ENCODE measurements at regions not wholly inside any gene's neighbourhood (a gene's known extent, or its start where the extent isn't known, plus 50 kb on each side); places are given as distances from the start of the nearest gene placed in this dataset.

DNA sequence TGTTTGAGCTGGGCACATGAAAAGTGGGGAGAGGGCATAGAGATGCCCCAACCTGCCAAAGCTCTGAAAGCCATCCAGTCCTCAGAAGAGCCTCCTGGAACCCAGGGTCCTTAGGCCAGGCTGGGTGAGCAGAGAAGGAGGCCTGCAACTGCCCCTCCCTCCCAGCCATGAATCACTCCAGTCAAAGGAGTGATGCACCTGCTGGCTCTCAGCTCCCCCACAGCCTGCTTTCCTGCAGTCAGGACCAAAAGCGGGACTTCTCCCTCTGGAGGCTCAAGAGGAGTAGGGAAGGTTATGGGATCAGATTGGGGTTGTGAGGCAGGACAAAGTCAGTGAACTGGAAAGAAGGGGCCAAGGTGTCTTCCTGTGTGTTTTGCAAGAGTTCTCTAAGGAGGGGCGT, 145.6 kb downstream of the TMEM132E start:
- Histone ChIP-seq H3K4me3 (no peak overlapping the region), H3K4me1 (no peaks in the 10 kb centered on the region), H3K27ac (no peak overlapping the region), H3K27me3 (no peaks in the 10 kb centered on the region), H3K36me3 (no peaks in the 10 kb centered on the region), H3K9me3 (no peaks in the 10 kb centered on the region)
- TF ChIP-seq POLR2A (IDR thresholded peaks at IDR 0.05) (no peak), EP300 (IDR thresholded peaks at IDR 0.05) (no peak)
- TF ChIP-seq, protein P1, sequence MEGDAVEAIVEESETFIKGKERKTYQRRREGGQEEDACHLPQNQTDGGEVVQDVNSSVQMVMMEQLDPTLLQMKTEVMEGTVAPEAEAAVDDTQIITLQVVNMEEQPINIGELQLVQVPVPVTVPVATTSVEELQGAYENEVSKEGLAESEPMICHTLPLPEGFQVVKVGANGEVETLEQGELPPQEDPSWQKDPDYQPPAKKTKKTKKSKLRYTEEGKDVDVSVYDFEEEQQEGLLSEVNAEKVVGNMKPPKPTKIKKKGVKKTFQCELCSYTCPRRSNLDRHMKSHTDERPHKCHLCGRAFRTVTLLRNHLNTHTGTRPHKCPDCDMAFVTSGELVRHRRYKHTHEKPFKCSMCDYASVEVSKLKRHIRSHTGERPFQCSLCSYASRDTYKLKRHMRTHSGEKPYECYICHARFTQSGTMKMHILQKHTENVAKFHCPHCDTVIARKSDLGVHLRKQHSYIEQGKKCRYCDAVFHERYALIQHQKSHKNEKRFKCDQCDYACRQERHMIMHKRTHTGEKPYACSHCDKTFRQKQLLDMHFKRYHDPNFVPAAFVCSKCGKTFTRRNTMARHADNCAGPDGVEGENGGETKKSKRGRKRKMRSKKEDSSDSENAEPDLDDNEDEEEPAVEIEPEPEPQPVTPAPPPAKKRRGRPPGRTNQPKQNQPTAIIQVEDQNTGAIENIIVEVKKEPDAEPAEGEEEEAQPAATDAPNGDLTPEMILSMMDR (IDR thresholded peaks at IDR 0.05), result no peak
- WGBS, 2 donors, result 61 to 63% methylated on average over 2 of the region's 2 CpGs
- DNase-seq (ENCODE audit: low spot score in 2 of 2), result no peak

DNA sequence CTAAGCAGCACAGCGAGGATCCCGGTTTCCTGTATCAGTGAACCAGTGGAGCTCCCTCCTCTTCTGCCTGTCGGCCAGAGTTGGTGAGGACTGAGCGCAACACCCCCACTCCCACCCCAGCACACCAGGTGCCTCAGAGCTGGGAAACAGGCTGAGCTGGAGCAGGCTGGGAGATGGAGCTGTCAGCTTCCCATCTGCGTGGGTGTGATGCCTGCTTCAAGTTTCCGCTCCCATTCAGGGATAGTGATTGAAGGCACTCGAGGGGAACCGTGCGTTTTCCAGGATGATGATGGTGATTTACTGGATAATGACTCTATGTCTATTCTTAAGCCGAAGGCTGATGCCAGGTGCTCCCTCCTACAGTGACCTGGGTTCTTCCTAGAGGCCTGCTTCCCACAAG, 144.5 kb downstream of the TMEM132E start:
- H3K27ac ChIP-seq, result no peak overlapping the region
- H3K4me3 ChIP-seq, result no peak overlapping the region
- no peaks in the 10 kb centered on the region for H3K4me1 ChIP-seq
- no peaks in the 10 kb centered on the region for H3K9me3 ChIP-seq
- no peak for DNase-seq (ENCODE audit: low spot score in 2 of 2)
- 71 to 76% methylated on average over 10 of the region's 10 CpGs for WGBS, 2 donors
- H3K27me3 ChIP-seq, result no peaks in the 10 kb centered on the region
- H3K36me3 ChIP-seq, result no peaks in the 10 kb centered on the region
- TF ChIP-seq POLR2A (IDR thresholded peaks at IDR 0.05), result no peak
- TF ChIP-seq, protein P1 (IDR thresholded peaks at IDR 0.05), result no peak

DNA sequence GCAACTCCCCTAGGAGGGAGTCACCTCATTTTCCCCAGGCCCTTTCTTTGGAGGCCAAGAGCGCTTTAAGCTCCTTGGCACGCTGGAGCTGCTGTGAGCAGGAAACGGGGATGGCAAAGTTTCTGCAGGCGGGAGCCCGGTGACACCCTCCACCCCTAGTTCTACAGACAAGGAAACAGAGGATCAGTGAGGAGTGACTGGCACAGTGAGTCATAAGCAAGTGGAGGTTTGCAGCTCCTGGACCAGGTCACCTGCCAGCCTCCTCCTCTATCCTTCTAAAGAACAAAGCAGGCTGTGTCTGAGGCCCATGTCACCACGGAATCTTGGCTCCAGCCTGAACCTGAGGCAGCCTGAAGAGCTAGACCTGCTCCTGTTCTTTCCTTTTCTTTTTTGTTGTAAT, 141.9 kb downstream of the TMEM132E start:
- Histone ChIP-seq H3K36me3 (no peaks in the 10 kb centered on the region), H3K4me3 (no peak overlapping the region), H3K27me3 (no peaks in the 10 kb centered on the region), H3K4me1 (no peaks in the 10 kb centered on the region), H3K27ac (no peak overlapping the region), H3K9me3 (no peaks in the 10 kb centered on the region)
- 75 to 84% methylated on average over 6 of the region's 6 CpGs for WGBS, 2 donors
- TF ChIP-seq POLR2A (IDR thresholded peaks at IDR 0.05) (no peak), EP300 (IDR thresholded peaks at IDR 0.05) (no peak)
- TF ChIP-seq, protein P1 (IDR thresholded peaks at IDR 0.05), result no peak
- no peak for DNase-seq (ENCODE audit: low spot score in 2 of 2)

DNA sequence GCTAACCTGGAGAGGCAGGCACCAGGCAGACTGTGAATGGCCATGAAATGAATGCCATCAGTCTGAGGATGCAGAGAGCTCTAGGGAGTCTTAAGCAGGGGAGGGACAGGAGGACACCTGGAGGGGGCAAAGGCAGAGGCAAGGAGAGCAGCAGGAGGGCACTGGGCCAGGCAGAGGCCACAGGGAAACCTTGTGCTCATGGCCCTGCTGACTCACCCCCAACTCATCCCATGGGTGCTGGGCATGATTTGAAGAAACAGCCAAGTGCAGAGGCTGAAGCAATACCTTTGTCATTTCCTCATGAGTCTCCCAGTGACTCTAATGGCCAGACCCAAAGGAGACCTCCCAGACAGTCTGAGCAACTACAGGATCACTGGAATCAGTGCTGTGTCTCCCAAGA, 141.4 kb downstream of the TMEM132E start:
- Histone ChIP-seq H3K4me3 (no peak overlapping the region), H3K4me1 (no peaks in the 10 kb centered on the region), H3K9me3 (no peaks in the 10 kb centered on the region), H3K36me3 (no peaks in the 10 kb centered on the region), H3K27ac (no peak overlapping the region), H3K27me3 (no peaks in the 10 kb centered on the region)
- DNase-seq (ENCODE audit: low spot score in 2 of 2), result no peak
- TF ChIP-seq EP300 (IDR thresholded peaks at IDR 0.05) (no peak), POLR2A (IDR thresholded peaks at IDR 0.05) (no peak)
- TF ChIP-seq, protein P1 (IDR thresholded peaks at IDR 0.05), result no peak

DNA sequence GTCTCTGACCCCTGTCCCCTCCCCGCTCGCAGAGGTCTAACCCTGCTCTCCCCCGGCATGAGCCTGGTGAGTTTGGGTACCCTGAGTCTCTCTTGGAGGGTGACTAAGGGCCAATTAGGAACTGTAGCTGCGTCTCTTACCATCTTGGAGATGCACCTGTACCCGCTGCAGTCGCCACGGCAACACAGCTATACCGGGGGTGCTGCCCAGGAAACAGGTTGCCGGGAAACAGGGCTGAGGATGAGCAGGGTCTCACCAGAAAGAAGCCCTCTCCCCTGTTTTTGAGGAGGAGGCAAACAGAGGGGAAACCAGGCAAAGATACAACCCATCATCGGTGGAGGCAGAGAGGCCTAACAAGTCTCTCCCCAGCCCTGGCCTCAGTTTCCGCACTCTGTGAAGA, 140.2 kb downstream of the TMEM132E start:
- H3K4me1 ChIP-seq, result no peaks in the 10 kb centered on the region
- H3K36me3 ChIP-seq, result no peaks in the 10 kb centered on the region
- TF ChIP-seq, protein P1 (IDR thresholded peaks at IDR 0.05), result no peak
- no peak for TF ChIP-seq EP300 (IDR thresholded peaks at IDR 0.05)
- TF ChIP-seq POLR2A (IDR thresholded peaks at IDR 0.05), result no peak
- no peak overlapping the region for H3K4me3 ChIP-seq
- H3K27me3 ChIP-seq, result no peaks in the 10 kb centered on the region
- no peak for DNase-seq (ENCODE audit: low spot score in 2 of 2)
- no peaks in the 10 kb centered on the region for H3K9me3 ChIP-seq
- no peak overlapping the region for H3K27ac ChIP-seq
- WGBS, 2 donors, result 86 to 87% methylated on average over 11 of the region's 11 CpGs

Data from tibial nerve (tissue), 4 donors.